ENCODE measurements at regions not wholly inside any gene's neighbourhood (a gene's known extent, or its start where the extent isn't known, plus 50 kb on each side); places are given as distances from the start of the nearest gene placed in this dataset.

GRCh38 chr10:63749915-63750314 lies 228.7 kb downstream of the REEP3 start:
- no peaks in the 10 kb centered on the region for H3K36me3 ChIP-seq (ENCODE audit: control insufficient read depth in 2 of 2, insufficient read depth in 2 of 2, low read length in 1 of 2)
- 93% methylated on average over 2 of the region's 2 CpGs for WGBS
- no peak for DNase-seq (ENCODE audit: low read depth in 6 of 9, low spot score in 9 of 9)

GRCh38 chr10:63751836-63752235 lies 230.6 kb downstream of the REEP3 start:
- no peak for DNase-seq (ENCODE audit: low read depth in 6 of 9, low spot score in 9 of 9)
- Histone ChIP-seq H3K4me1 (ENCODE audit: control insufficient read depth in 2 of 2, insufficient read depth in 2 of 2, low read length in 2 of 2) (no peaks in the 10 kb centered on the region), H3K4me3 (ENCODE audit: low read length in 2 of 2) (no peak overlapping the region), H3K27ac (ENCODE audit: low read depth in 1 of 2, low read length in 1 of 2) (no peak overlapping the region), H3K27me3 (ENCODE audit: control insufficient read depth in 2 of 2, insufficient read depth in 1 of 2, low read length in 1 of 2) (no peaks in the 10 kb centered on the region), H3K9me3 (ENCODE audit: control insufficient read depth in 2 of 2, insufficient read depth in 1 of 2, low read length in 1 of 2) (no peaks in the 10 kb centered on the region), H3K36me3 (ENCODE audit: control insufficient read depth in 2 of 2, insufficient read depth in 2 of 2, low read length in 1 of 2) (no peaks in the 10 kb centered on the region)

More at GRCh38 chr10:63749915-63750314, 228.7 kb downstream of the REEP3 start:
- Histone ChIP-seq H3K4me1 (ENCODE audit: control insufficient read depth in 2 of 2, insufficient read depth in 2 of 2, low read length in 2 of 2) (no peaks in the 10 kb centered on the region), H3K27ac (ENCODE audit: low read depth in 1 of 2, low read length in 1 of 2) (no peak overlapping the region), H3K27me3 (ENCODE audit: control insufficient read depth in 2 of 2, insufficient read depth in 1 of 2, low read length in 1 of 2) (no peaks in the 10 kb centered on the region), H3K9me3 (ENCODE audit: control insufficient read depth in 2 of 2, insufficient read depth in 1 of 2, low read length in 1 of 2) (no peaks in the 10 kb centered on the region), H3K4me3 (ENCODE audit: low read length in 2 of 2) (no peak overlapping the region)

- Histone ChIP-seq H3K27ac (ENCODE audit: low read depth in 1 of 2, low read length in 1 of 2) (no peak overlapping the region), H3K4me3 (ENCODE audit: low read length in 2 of 2) (no peak overlapping the region), H3K4me1 (ENCODE audit: control insufficient read depth in 2 of 2, insufficient read depth in 2 of 2, low read length in 2 of 2) (no peaks in the 10 kb centered on the region), H3K27me3 (ENCODE audit: control insufficient read depth in 2 of 2, insufficient read depth in 1 of 2, low read length in 1 of 2) (no peaks in the 10 kb centered on the region), H3K36me3 (ENCODE audit: control insufficient read depth in 2 of 2, insufficient read depth in 2 of 2, low read length in 1 of 2) (no peaks in the 10 kb centered on the region), H3K9me3 (ENCODE audit: control insufficient read depth in 2 of 2, insufficient read depth in 1 of 2, low read length in 1 of 2) (no peaks in the 10 kb centered on the region)
- 99% methylated on average over 6 of the region's 6 CpGs for WGBS
- no peak for DNase-seq (ENCODE audit: low read depth in 6 of 9, low spot score in 9 of 9)
These were observed 231.1 kb downstream of the REEP3 start for GRCh38 chr10:63752318-63752717.

GRCh38 chr10:63753808-63754207 lies 232.6 kb downstream of the REEP3 start:
- H3K27me3 ChIP-seq (ENCODE audit: control insufficient read depth in 2 of 2, insufficient read depth in 1 of 2, low read length in 1 of 2) = no peaks in the 10 kb centered on the region
- H3K36me3 ChIP-seq (ENCODE audit: control insufficient read depth in 2 of 2, insufficient read depth in 2 of 2, low read length in 1 of 2) = no peaks in the 10 kb centered on the region
- H3K4me3 ChIP-seq (ENCODE audit: low read length in 2 of 2) = no peak overlapping the region
- H3K27ac ChIP-seq (ENCODE audit: low read depth in 1 of 2, low read length in 1 of 2) = no peak overlapping the region
- no peaks in the 10 kb centered on the region for H3K9me3 ChIP-seq (ENCODE audit: control insufficient read depth in 2 of 2, insufficient read depth in 1 of 2, low read length in 1 of 2)
- 82% methylated on average over 2 of the region's 2 CpGs for WGBS
- no peak for DNase-seq (ENCODE audit: low read depth in 6 of 9, low spot score in 9 of 9)
- no peaks in the 10 kb centered on the region for H3K4me1 ChIP-seq (ENCODE audit: control insufficient read depth in 2 of 2, insufficient read depth in 2 of 2, low read length in 2 of 2)

- no peaks in the 10 kb centered on the region for H3K4me1 ChIP-seq (ENCODE audit: control insufficient read depth in 2 of 2, insufficient read depth in 2 of 2, low read length in 2 of 2)
- no peaks in the 10 kb centered on the region for H3K9me3 ChIP-seq (ENCODE audit: control insufficient read depth in 2 of 2, insufficient read depth in 1 of 2, low read length in 1 of 2)
- H3K4me3 ChIP-seq (ENCODE audit: low read length in 2 of 2) = no peak overlapping the region
- DNase-seq (ENCODE audit: low read depth in 6 of 9, low spot score in 9 of 9) = no peak
- H3K27me3 ChIP-seq (ENCODE audit: control insufficient read depth in 2 of 2, insufficient read depth in 1 of 2, low read length in 1 of 2) = no peaks in the 10 kb centered on the region
- no peaks in the 10 kb centered on the region for H3K36me3 ChIP-seq (ENCODE audit: control insufficient read depth in 2 of 2, insufficient read depth in 2 of 2, low read length in 1 of 2)
- 99% methylated on average over 2 of the region's 2 CpGs for WGBS
- no peak overlapping the region for H3K27ac ChIP-seq (ENCODE audit: low read depth in 1 of 2, low read length in 1 of 2)
These were observed 234.2 kb downstream of the REEP3 start for GRCh38 chr10:63755441-63755840.

- no peaks in the 10 kb centered on the region for H3K9me3 ChIP-seq (ENCODE audit: control insufficient read depth in 2 of 2, insufficient read depth in 1 of 2, low read length in 1 of 2)
- no peaks in the 10 kb centered on the region for H3K36me3 ChIP-seq (ENCODE audit: control insufficient read depth in 2 of 2, insufficient read depth in 2 of 2, low read length in 1 of 2)
- whole genome bisulfite sequencing = 94% methylated on average over 2 of the region's 2 CpGs
- H3K4me1 ChIP-seq (ENCODE audit: control insufficient read depth in 2 of 2, insufficient read depth in 2 of 2, low read length in 2 of 2) = no peaks in the 10 kb centered on the region
- DNase-seq (ENCODE audit: low read depth in 6 of 9, low spot score in 9 of 9) = no peak
- H3K4me3 ChIP-seq (ENCODE audit: low read length in 2 of 2) = no peak overlapping the region
- no peaks in the 10 kb centered on the region for H3K27me3 ChIP-seq (ENCODE audit: control insufficient read depth in 2 of 2, insufficient read depth in 1 of 2, low read length in 1 of 2)
- H3K27ac ChIP-seq (ENCODE audit: low read depth in 1 of 2, low read length in 1 of 2) = no peak overlapping the region
These were observed 235.9 kb downstream of the REEP3 start for GRCh38 chr10:63757067-63757466.

- H3K27ac ChIP-seq (ENCODE audit: low read depth in 1 of 2, low read length in 1 of 2) = no peak overlapping the region
- no peak overlapping the region for H3K4me3 ChIP-seq (ENCODE audit: low read length in 2 of 2)
- H3K36me3 ChIP-seq (ENCODE audit: control insufficient read depth in 2 of 2, insufficient read depth in 2 of 2, low read length in 1 of 2) = no peaks in the 10 kb centered on the region
- H3K27me3 ChIP-seq (ENCODE audit: control insufficient read depth in 2 of 2, insufficient read depth in 1 of 2, low read length in 1 of 2) = no peaks in the 10 kb centered on the region
- no peaks in the 10 kb centered on the region for H3K4me1 ChIP-seq (ENCODE audit: control insufficient read depth in 2 of 2, insufficient read depth in 2 of 2, low read length in 2 of 2)
- H3K9me3 ChIP-seq (ENCODE audit: control insufficient read depth in 2 of 2, insufficient read depth in 1 of 2, low read length in 1 of 2) = no peaks in the 10 kb centered on the region
- WGBS = 96% methylated on average over 1 of the region's 1 CpG
- no peak for DNase-seq (ENCODE audit: low read depth in 6 of 9, low spot score in 9 of 9)
These were observed 236.9 kb downstream of the REEP3 start for GRCh38 chr10:63758080-63758479.

GRCh38 chr10:63759335-63759734 lies 238.1 kb downstream of the REEP3 start:
- 94% methylated on average over 7 of the region's 7 CpGs for WGBS

GRCh38 chr10:63760034-63760707 lies 239.0 kb downstream of the REEP3 start:
- Histone ChIP-seq H3K27me3 (ENCODE audit: control insufficient read depth in 2 of 2, insufficient read depth in 1 of 2, low read length in 1 of 2) (no peaks in the 10 kb centered on the region), H3K4me3 (ENCODE audit: low read length in 2 of 2) (no peak overlapping the region), H3K27ac (ENCODE audit: low read depth in 1 of 2, low read length in 1 of 2) (no peak overlapping the region), H3K4me1 (ENCODE audit: control insufficient read depth in 2 of 2, insufficient read depth in 2 of 2, low read length in 2 of 2) (no peaks in the 10 kb centered on the region), H3K36me3 (ENCODE audit: control insufficient read depth in 2 of 2, insufficient read depth in 2 of 2, low read length in 1 of 2) (no peaks in the 10 kb centered on the region), H3K9me3 (ENCODE audit: control insufficient read depth in 2 of 2, insufficient read depth in 1 of 2, low read length in 1 of 2) (no peaks in the 10 kb centered on the region)
- 78% methylated on average over 5 of the region's 5 CpGs for WGBS
- no peak for DNase-seq (ENCODE audit: low read depth in 6 of 9, low spot score in 9 of 9)

More at GRCh38 chr10:63759335-63759734, 238.1 kb downstream of the REEP3 start:
- no peaks in the 10 kb centered on the region for H3K27me3 ChIP-seq (ENCODE audit: control insufficient read depth in 2 of 2, insufficient read depth in 1 of 2, low read length in 1 of 2)
- no peaks in the 10 kb centered on the region for H3K4me1 ChIP-seq (ENCODE audit: control insufficient read depth in 2 of 2, insufficient read depth in 2 of 2, low read length in 2 of 2)
- no peak overlapping the region for H3K27ac ChIP-seq (ENCODE audit: low read depth in 1 of 2, low read length in 1 of 2)
- H3K4me3 ChIP-seq (ENCODE audit: low read length in 2 of 2) = no peak overlapping the region
- no peaks in the 10 kb centered on the region for H3K36me3 ChIP-seq (ENCODE audit: control insufficient read depth in 2 of 2, insufficient read depth in 2 of 2, low read length in 1 of 2)
- no peak for DNase-seq (ENCODE audit: low read depth in 6 of 9, low spot score in 9 of 9)
- H3K9me3 ChIP-seq (ENCODE audit: control insufficient read depth in 2 of 2, insufficient read depth in 1 of 2, low read length in 1 of 2) = no peaks in the 10 kb centered on the region

GRCh38 chr10:63760708-63761047 lies 239.5 kb downstream of the REEP3 start:
- DNase-seq (ENCODE audit: low read depth in 6 of 9, low spot score in 9 of 9) = no peak
- Histone ChIP-seq H3K4me1 (ENCODE audit: control insufficient read depth in 2 of 2, insufficient read depth in 2 of 2, low read length in 2 of 2) (no peaks in the 10 kb centered on the region), H3K27ac (ENCODE audit: low read depth in 1 of 2, low read length in 1 of 2) (no peak overlapping the region), H3K27me3 (ENCODE audit: control insufficient read depth in 2 of 2, insufficient read depth in 1 of 2, low read length in 1 of 2) (no peaks in the 10 kb centered on the region), H3K36me3 (ENCODE audit: control insufficient read depth in 2 of 2, insufficient read depth in 2 of 2, low read length in 1 of 2) (no peaks in the 10 kb centered on the region), H3K4me3 (ENCODE audit: low read length in 2 of 2) (no peak overlapping the region), H3K9me3 (ENCODE audit: control insufficient read depth in 2 of 2, insufficient read depth in 1 of 2, low read length in 1 of 2) (no peaks in the 10 kb centered on the region)
- 93% methylated on average over 1 of the region's 1 CpG for WGBS

Measured in thymus (tissue), 11 donors.